ENCODE measurements at regions not wholly inside any gene's neighbourhood (a gene's known extent, or its start where the extent isn't known, plus 50 kb on each side); places are given as distances from the start of the nearest gene placed in this dataset.

GRCh38 chr10:113282564-113282963, 270.3 kb upstream of the HABP2 start:
- no peaks in the 10 kb centered on the region for H3K36me3 ChIP-seq
- peaks cover 4% of the 10 kb centered on the region for H3K27me3 ChIP-seq (ENCODE audit: low read depth)
- peaks cover 4% of the 10 kb centered on the region for H3K4me1 ChIP-seq
- no peak for TF ChIP-seq CTCF (IDR thresholded peaks at IDR 0.05; ENCODE audit: borderline replicate concordance)
- no peak overlapping the region for H3K27ac ChIP-seq (replicated peaks)
- no peak for DNase-seq
- H3K9me3 ChIP-seq (replicated peaks) = no peaks in the 10 kb centered on the region
- intact Hi-C loops (cut with micrococcal nuclease) = no loop called here
- no peak overlapping the region for H3K4me3 ChIP-seq

- Histone ChIP-seq H3K4me3 (no peak overlapping the region), H3K27ac (replicated peaks) (no peak overlapping the region), H3K36me3 (no peaks in the 10 kb centered on the region), H3K4me1 (peaks cover 4% of the 10 kb centered on the region), H3K27me3 (ENCODE audit: low read depth) (peaks cover 4% of the 10 kb centered on the region), H3K9me3 (replicated peaks) (no peaks in the 10 kb centered on the region)
- no peak for TF ChIP-seq CTCF (IDR thresholded peaks at IDR 0.05; ENCODE audit: borderline replicate concordance)
- no peak for DNase-seq
- intact Hi-C loops (cut with micrococcal nuclease) = no loop called here
Observed at GRCh38 chr10:113283189-113283588, 269.7 kb upstream of the HABP2 start.

DNA sequence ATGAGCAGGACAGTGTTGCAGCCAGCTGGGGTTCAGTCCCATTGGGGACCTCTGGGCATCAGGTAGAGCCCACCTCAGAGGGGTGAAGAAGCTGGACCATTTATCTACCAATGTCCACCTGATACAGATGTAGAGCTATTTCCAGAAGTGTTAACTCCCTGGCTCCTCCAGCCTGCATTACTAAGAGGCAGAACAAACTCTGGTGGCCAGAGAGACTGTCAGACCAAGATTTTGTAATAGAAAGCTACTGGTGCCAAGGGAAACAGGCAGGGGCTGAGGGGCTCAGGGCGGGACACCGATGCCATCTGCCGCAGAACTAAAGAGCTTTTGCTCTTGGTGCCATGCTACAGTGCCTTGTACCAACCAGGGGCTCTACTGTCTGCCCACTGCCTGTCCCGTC, 268.2 kb upstream of the HABP2 start:
- Histone ChIP-seq H3K36me3 (no peaks in the 10 kb centered on the region), H3K27me3 (ENCODE audit: low read depth) (peaks cover 4% of the 10 kb centered on the region)

DNA sequence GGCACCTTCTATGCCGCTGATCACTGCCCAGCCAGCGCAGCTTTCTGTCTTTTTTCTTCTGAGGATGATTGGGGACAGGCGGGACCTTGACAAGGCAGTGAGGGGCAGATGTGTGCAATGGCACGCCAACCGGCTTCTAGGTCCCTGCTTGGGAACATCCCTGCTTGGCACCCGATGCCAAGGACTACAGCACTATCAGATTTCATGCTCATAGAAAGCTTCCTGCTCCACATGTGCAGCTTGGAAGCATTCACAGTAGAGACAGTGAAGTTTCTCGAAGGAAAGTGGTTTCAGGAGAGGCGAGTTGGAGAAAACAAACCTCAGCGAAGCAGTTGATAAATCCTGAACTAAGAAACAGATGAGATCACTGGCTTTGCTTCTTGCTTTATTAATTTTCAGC, 267.5 kb upstream of the HABP2 start:
- no peaks in the 10 kb centered on the region for H3K9me3 ChIP-seq (replicated peaks)
- no peaks in the 10 kb centered on the region for H3K4me1 ChIP-seq
- H3K4me3 ChIP-seq = no peak overlapping the region
- TF ChIP-seq CTCF (IDR thresholded peaks at IDR 0.05; ENCODE audit: borderline replicate concordance) = no peak
- H3K27ac ChIP-seq (replicated peaks) = no peak overlapping the region
- no peaks in the 10 kb centered on the region for H3K36me3 ChIP-seq
- DNase-seq = no peak
- H3K27me3 ChIP-seq (ENCODE audit: low read depth) = peaks cover 4% of the 10 kb centered on the region
- intact Hi-C loops (cut with micrococcal nuclease) = no loop called here

More for the DNA sequence above, 268.2 kb upstream of the HABP2 start:
- intact Hi-C loops (cut with micrococcal nuclease) = no loop called here
- Histone ChIP-seq H3K4me1 (no peaks in the 10 kb centered on the region), H3K27ac (replicated peaks) (no peak overlapping the region), H3K9me3 (replicated peaks) (no peaks in the 10 kb centered on the region), H3K4me3 (no peak overlapping the region)
- no peak for DNase-seq
- TF ChIP-seq CTCF (IDR thresholded peaks at IDR 0.05; ENCODE audit: borderline replicate concordance) = no peak

- no peak for TF ChIP-seq CTCF (IDR thresholded peaks at IDR 0.05; ENCODE audit: borderline replicate concordance)
- Histone ChIP-seq H3K4me1 (no peaks in the 10 kb centered on the region), H3K4me3 (no peak overlapping the region), H3K9me3 (replicated peaks) (no peaks in the 10 kb centered on the region), H3K27ac (replicated peaks) (no peak overlapping the region), H3K27me3 (ENCODE audit: low read depth) (no peaks in the 10 kb centered on the region), H3K36me3 (no peaks in the 10 kb centered on the region)
- no peak for DNase-seq
- intact Hi-C loops (cut with micrococcal nuclease) = no loop called here
Observed at GRCh38 chr10:113287592-113287991, 265.3 kb upstream of the HABP2 start.

DNA sequence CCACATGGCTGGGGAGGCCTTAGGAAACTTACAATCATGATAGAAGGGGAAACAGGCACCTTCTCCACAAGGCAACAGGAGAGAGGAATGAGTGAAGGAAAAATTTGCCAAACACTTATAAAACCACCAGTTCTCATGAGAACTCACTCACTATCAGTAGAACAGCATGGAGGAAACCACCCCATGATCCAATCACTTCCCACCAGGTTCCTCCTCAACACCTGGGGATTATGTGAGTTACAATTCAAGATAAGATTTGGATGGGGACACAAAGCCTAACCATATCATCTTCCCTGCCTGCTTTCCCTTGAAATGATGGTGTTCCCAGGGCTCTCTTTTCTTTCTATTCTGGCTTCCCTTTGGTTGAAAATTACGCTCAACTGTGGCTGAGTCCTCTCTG, 262.7 kb upstream of the HABP2 start:
- DNase-seq = no peak
- H3K27ac ChIP-seq (replicated peaks) = no peak overlapping the region
- no peaks in the 10 kb centered on the region for H3K27me3 ChIP-seq (ENCODE audit: low read depth)
- TF ChIP-seq CTCF (IDR thresholded peaks at IDR 0.05; ENCODE audit: borderline replicate concordance) = no peak
- H3K9me3 ChIP-seq (replicated peaks) = no peaks in the 10 kb centered on the region
- H3K36me3 ChIP-seq = no peaks in the 10 kb centered on the region
- intact Hi-C loops (cut with micrococcal nuclease) = no loop called here
- H3K4me1 ChIP-seq = no peaks in the 10 kb centered on the region
- no peak overlapping the region for H3K4me3 ChIP-seq

All from left ventricle myocardium inferior (tissue), 1 donor.